Hepatocyte (in vitro differentiated cells): ENCODE measurements at regions not wholly inside any gene's neighbourhood (a gene's known extent, or its start where the extent isn't known, plus 50 kb on each side); places are given as distances from the start of the nearest gene placed in this dataset.

ENCODE experiments used
- DNase-seq: peaks from one replicate; pipeline ENCODE4 v3.0.0-alpha.2; 2016; ENCODE audit warnings: low spot score
- H2AFZ ChIP-seq: fragments of 200-600 bp; sonication (generic); 2 replicates; pipeline ENCODE4 v1.6.0; 2016; ENCODE audit warnings: antibody characterized with exemption, mild to moderate bottlenecking
- H3K27ac ChIP-seq: fragments of 200-600 bp; sonication (generic); 2 replicates; pipeline ENCODE4 v1.5.1; 2016; ENCODE audit warnings: mild to moderate bottlenecking
- H3K27me3 ChIP-seq: fragments of 200-600 bp; sonication (generic); 2 replicates; pipeline ENCODE4 v1.6.1; 2016
- H3K36me3 ChIP-seq: fragments of 200-600 bp; sonication (generic); replicated peaks from 2 replicates; pipeline ENCODE4 v1.5.1; 2016; ENCODE audit warnings: low read depth; ENCODE audit not compliant: insufficient read depth
- H3K4me1 ChIP-seq: fragments of 200-600 bp; sonication (generic); 2 replicates; pipeline ENCODE4 v1.5.1; 2016; ENCODE audit warnings: mild to moderate bottlenecking, moderate library complexity; ENCODE audit not compliant: insufficient read depth
- H3K4me2 ChIP-seq: fragments of 200-600 bp; sonication (generic); 2 replicates; pipeline ENCODE4 v1.6.0; 2016
- H3K4me3 ChIP-seq: fragments of 200-600 bp; sonication (generic); 2 replicates; pipeline ENCODE4 v1.5.1; 2016; ENCODE audit warnings: mild to moderate bottlenecking
- H3K79me2 ChIP-seq: fragments of 200-600 bp; sonication (generic); 2 replicates; pipeline ENCODE4 v1.6.0; 2017; ENCODE audit warnings: mild to moderate bottlenecking
- H3K9me2 ChIP-seq: fragments of 200-600 bp; sonication (generic); replicated peaks from 2 replicates; pipeline ENCODE4 v1.6.0; 2017; ENCODE audit warnings: mild to moderate bottlenecking; ENCODE audit not compliant: insufficient read depth
- H3K9me3 ChIP-seq: fragments of 200-600 bp; sonication (generic); 2 replicates; pipeline ENCODE4 v1.5.1; 2016; ENCODE audit warnings: low read depth, mild to moderate bottlenecking
- H4K20me1 ChIP-seq: fragments of 200-600 bp; sonication (generic); 2 replicates; pipeline ENCODE4 v1.6.0; 2016; ENCODE audit warnings: mild to moderate bottlenecking; ENCODE audit not compliant: insufficient read depth, poor library complexity, severe bottlenecking
- CTCF ChIP-seq: fragments of 200-600 bp; sonication (generic); IDR thresholded peaks from 2 replicates; pipeline ENCODE4 v1.5.1; 2016; ENCODE audit warnings: antibody characterized with exemption, mild to moderate bottlenecking; ENCODE audit not compliant: poor library complexity
- EZH2 ChIP-seq: fragments of 200-600 bp; sonication (generic); IDR thresholded peaks from 2 replicates; pipeline ENCODE4 v1.6.1; 2016; ENCODE audit warnings: antibody characterized with exemption, mild to moderate bottlenecking, borderline replicate concordance
- EZH2phosphoT487 ChIP-seq: fragments of 200-600 bp; sonication (generic); IDR thresholded peaks from one replicate; pipeline ENCODE4 v1.6.1; 2018; ENCODE audit warnings: antibody characterized with exemption, mild to moderate bottlenecking, low read depth, moderate library complexity; ENCODE audit not compliant: unreplicated experiment, severe bottlenecking
- WGBS: methylation state at CpG from one replicate; pipeline ENCODE4 v1.1.6; 2016; ENCODE audit warnings: low lambda C conversion rate; ENCODE audit errors: missing lambda C conversion rate; 5-methylcytosine and 5-hydroxymethylcytosine counted together

GRCh38 chr4:181659876-181660275, 583.3 kb upstream of the TENM3 start:
- Histone ChIP-seq H3K4me3 (no peak overlapping the region), H3K36me3 (no peaks in the 10 kb centered on the region), H3K79me2 (no peaks in the 10 kb centered on the region), H2AFZ (no peak overlapping the region), H3K9me2 (no peaks in the 10 kb centered on the region), H3K27me3 (no peaks in the 10 kb centered on the region), H3K4me1 (no peaks in the 10 kb centered on the region), H3K4me2 (no peak overlapping the region), H3K27ac (no peak overlapping the region), H3K9me3 (no peaks in the 10 kb centered on the region), H4K20me1 (no peaks in the 10 kb centered on the region)
- TF ChIP-seq CTCF (no peak), EZH2phosphoT487 (no peak), EZH2 (no peak)
- no peak for DNase-seq
- 71% methylated on average over 6 of the region's 6 CpGs for WGBS

- Histone ChIP-seq H3K36me3 (no peaks in the 10 kb centered on the region), H3K27me3 (no peaks in the 10 kb centered on the region), H3K4me2 (no peak overlapping the region), H4K20me1 (no peaks in the 10 kb centered on the region), H3K4me3 (no peak overlapping the region), H3K79me2 (no peaks in the 10 kb centered on the region), H3K4me1 (no peaks in the 10 kb centered on the region), H3K27ac (no peak overlapping the region), H3K9me2 (no peaks in the 10 kb centered on the region), H2AFZ (no peak overlapping the region), H3K9me3 (no peaks in the 10 kb centered on the region)
- TF ChIP-seq CTCF (no peak), EZH2 (no peak), EZH2phosphoT487 (no peak)
- DNase-seq, result no peak
- WGBS, result 87% methylated on average over 4 of the region's 4 CpGs
These were observed 582.1 kb upstream of the TENM3 start for GRCh38 chr4:181661090-181661489.

- no peaks in the 10 kb centered on the region for H3K9me2 ChIP-seq
- no peak for DNase-seq
- H3K4me2 ChIP-seq, result no peak overlapping the region
- H3K36me3 ChIP-seq, result no peaks in the 10 kb centered on the region
- no peak overlapping the region for H2AFZ ChIP-seq
- TF ChIP-seq EZH2 (no peak), EZH2phosphoT487 (no peak), CTCF (no peak)
- whole genome bisulfite sequencing, result 14% methylated on average over 2 of the region's 2 CpGs
- H3K79me2 ChIP-seq, result no peaks in the 10 kb centered on the region
- H4K20me1 ChIP-seq, result no peaks in the 10 kb centered on the region
- H3K9me3 ChIP-seq, result no peaks in the 10 kb centered on the region
- H3K4me3 ChIP-seq, result no peak overlapping the region
- H3K4me1 ChIP-seq, result no peaks in the 10 kb centered on the region
- H3K27me3 ChIP-seq, result no peaks in the 10 kb centered on the region
- H3K27ac ChIP-seq, result no peak overlapping the region
These were observed 581.3 kb upstream of the TENM3 start for GRCh38 chr4:181661923-181662322.

- Histone ChIP-seq H3K4me3 (no peak overlapping the region), H3K36me3 (no peaks in the 10 kb centered on the region), H3K79me2 (no peaks in the 10 kb centered on the region), H3K4me1 (no peaks in the 10 kb centered on the region), H3K4me2 (no peak overlapping the region), H2AFZ (no peak overlapping the region), H3K9me2 (no peaks in the 10 kb centered on the region), H3K27me3 (no peaks in the 10 kb centered on the region), H3K27ac (no peak overlapping the region), H4K20me1 (no peaks in the 10 kb centered on the region), H3K9me3 (no peaks in the 10 kb centered on the region)
- DNase-seq, result no peak
- TF ChIP-seq EZH2phosphoT487, result no peak
- 48% methylated on average over 3 of the region's 3 CpGs for WGBS
These were observed 580.8 kb upstream of the TENM3 start for GRCh38 chr4:181662383-181662782.
